ENCODE measurements at regions not wholly inside any gene's neighbourhood (a gene's known extent, or its start where the extent isn't known, plus 50 kb on each side); places are given as distances from the start of the nearest gene placed in this dataset.

GRCh38 chr3:80307844-80308243 is 540.0 kb upstream of the ROBO1 start:
- H3K27ac ChIP-seq: no peak overlapping the region
- H3K4me3 ChIP-seq: no peak overlapping the region

GRCh38 chr3:80297720-80298119 is 529.9 kb upstream of the ROBO1 start:
- H3K4me3 ChIP-seq: no peak overlapping the region

GRCh38 chr3:80285388-80285787 is 517.6 kb upstream of the ROBO1 start:
- Histone ChIP-seq H3K4me3 (no peak overlapping the region), H3K27ac (no peak overlapping the region)

More at GRCh38 chr3:80297720-80298119, 529.9 kb upstream of the ROBO1 start:
- no peak overlapping the region for H3K27ac ChIP-seq

GRCh38 chr3:80283783-80284182 is 516.0 kb upstream of the ROBO1 start:
- Histone ChIP-seq H3K27ac (no peak overlapping the region), H3K4me3 (no peak overlapping the region)

GRCh38 chr3:80278056-80278455 is 510.3 kb upstream of the ROBO1 start:
- Histone ChIP-seq H3K4me3 (no peak overlapping the region), H3K27ac (no peak overlapping the region)

- H3K4me3 ChIP-seq: no peak overlapping the region
- H3K27ac ChIP-seq: no peak overlapping the region
These were observed 507.3 kb upstream of the ROBO1 start for GRCh38 chr3:80275120-80275519.

GRCh38 chr3:80263260-80263659 is 495.5 kb upstream of the ROBO1 start:
- no peak overlapping the region for H3K27ac ChIP-seq
- H3K4me3 ChIP-seq: no peak overlapping the region

- Histone ChIP-seq H3K27ac (no peak overlapping the region), H3K4me3 (no peak overlapping the region)
These were observed 493.3 kb upstream of the ROBO1 start for GRCh38 chr3:80261082-80261481.

GRCh38 chr3:80259736-80260135 is 491.9 kb upstream of the ROBO1 start:
- Histone ChIP-seq H3K4me3 (no peak overlapping the region), H3K27ac (no peak overlapping the region)

GRCh38 chr3:80252113-80252512 is 484.3 kb upstream of the ROBO1 start:
- Histone ChIP-seq H3K27ac (no peak overlapping the region), H3K4me3 (no peak overlapping the region)

GRCh38 chr3:80247766-80248165 is 480.0 kb upstream of the ROBO1 start:
- H3K4me3 ChIP-seq: no peak overlapping the region
- no peak overlapping the region for H3K27ac ChIP-seq

- Histone ChIP-seq H3K27ac (no peak overlapping the region), H3K4me3 (no peak overlapping the region)
These were observed 476.6 kb upstream of the ROBO1 start for GRCh38 chr3:80244390-80244789.

GRCh38 chr3:80241791-80242190 is 474.0 kb upstream of the ROBO1 start:
- Histone ChIP-seq H3K27ac (no peak overlapping the region), H3K4me3 (no peak overlapping the region)

- H3K27ac ChIP-seq: no peak overlapping the region
- no peak overlapping the region for H3K4me3 ChIP-seq
These were observed 471.5 kb upstream of the ROBO1 start for GRCh38 chr3:80239301-80239700.

GRCh38 chr3:80238606-80239005 is 470.8 kb upstream of the ROBO1 start:
- Histone ChIP-seq H3K27ac (no peak overlapping the region), H3K4me3 (no peak overlapping the region)

GRCh38 chr3:80238152-80238551 is 470.4 kb upstream of the ROBO1 start:
- Histone ChIP-seq H3K4me3 (no peak overlapping the region), H3K27ac (no peak overlapping the region)

GRCh38 chr3:80234706-80235105 is 466.9 kb upstream of the ROBO1 start:
- Histone ChIP-seq H3K4me3 (no peak overlapping the region), H3K27ac (no peak overlapping the region)

GRCh38 chr3:80233576-80233975 is 465.8 kb upstream of the ROBO1 start:
- no peak overlapping the region for H3K27ac ChIP-seq
- H3K4me3 ChIP-seq: no peak overlapping the region

- H3K27ac ChIP-seq: no peak overlapping the region
- no peak overlapping the region for H3K4me3 ChIP-seq
These were observed 465.0 kb upstream of the ROBO1 start for GRCh38 chr3:80232760-80233159.

GRCh38 chr3:80230962-80231361 is 463.2 kb upstream of the ROBO1 start:
- no peak overlapping the region for H3K4me3 ChIP-seq

GRCh38 chr3:80227216-80227615 is 459.4 kb upstream of the ROBO1 start:
- H3K4me3 ChIP-seq: no peak overlapping the region
- no peak overlapping the region for H3K27ac ChIP-seq

More at GRCh38 chr3:80230962-80231361, 463.2 kb upstream of the ROBO1 start:
- no peak overlapping the region for H3K27ac ChIP-seq

- no peak overlapping the region for H3K4me3 ChIP-seq
These were observed 447.4 kb upstream of the ROBO1 start for GRCh38 chr3:80215191-80215590.

GRCh38 chr3:80213086-80213485 is 445.3 kb upstream of the ROBO1 start:
- H3K4me3 ChIP-seq: no peak overlapping the region

More at GRCh38 chr3:80215191-80215590, 447.4 kb upstream of the ROBO1 start:
- no peak overlapping the region for H3K27ac ChIP-seq

More at GRCh38 chr3:80213086-80213485, 445.3 kb upstream of the ROBO1 start:
- H3K27ac ChIP-seq: no peak overlapping the region

Measured in skin epidermis (tissue), 12 donors.